K562 (cell line): ENCODE measurements at regions not wholly inside any gene's neighbourhood (a gene's known extent, or its start where the extent isn't known, plus 50 kb on each side); places are given as distances from the start of the nearest gene placed in this dataset.

Source experiments
- BCL6 ChIP-seq: fragments of 250-450 bp; sonication (Bioruptor Pico); IDR thresholded peaks from 2 replicates; pipeline ENCODE4 v1.4.0; 2020
- DMBX1 ChIP-seq: fragments of 250-450 bp; sonication (Bioruptor Pico); IDR thresholded peaks from 2 replicates; pipeline ENCODE4 v1.8.0; 2022; ENCODE audit warnings: inconsistent platforms, mild to moderate bottlenecking, moderate library complexity, borderline replicate concordance
- FOXP1 ChIP-seq: sonication (generic); formaldehyde crosslinking; IDR thresholded peaks from 2 replicates; pipeline ENCODE4 v1.8.0; 2022; ENCODE audit warnings: mild to moderate bottlenecking, missing genetic modification reagents
- MTA3 ChIP-seq: fragments of 450-650 bp; formaldehyde crosslinking; IDR thresholded peaks from 2 replicates; pipeline ENCODE4 v1.6.1; 2017; ENCODE audit warnings: mild to moderate bottlenecking, borderline replicate concordance
- POLR2A ChIP-seq: fragments of 450-650 bp; conservative IDR thresholded peaks from 2 replicates; pipeline ENCODE4 v1.6.1; 2016
- STAT5A ChIP-seq: IDR thresholded peaks from 2 replicates; pipeline ENCODE4 v1.6.1; 2012; ENCODE audit warnings: low read length, inconsistent platforms, borderline replicate concordance
- TBL1XR1 ChIP-seq, 2 experiments: IDR thresholded peaks; 2 replicates each; pipeline ENCODE4 v1.6.1; 2012; ENCODE audit warnings: improper control_type of control experiment in 2 of 2, low read length in 2 of 2, mild to moderate bottlenecking in 1 of 2
- TRIM24 ChIP-seq, 2 experiments: fragments of 450-650 bp; IDR thresholded peaks; 2 replicates each; pipeline ENCODE4 v1.6.1; 2016
- ZNF444 ChIP-seq: fragments of 250-450 bp; sonication (Bioruptor Pico); IDR thresholded peaks from 2 replicates; pipeline ENCODE4 v1.4.0; 2020; ENCODE audit warnings: mild to moderate bottlenecking, moderate library complexity
- TF ChIP-seq, protein P1 (sequence below), 2 experiments: fragments of 450-650 bp in 1 of 2; IDR thresholded peaks; 2 replicates each; pipeline ENCODE4 v1.6.1; 2011 to 2017; ENCODE audit warnings: low read depth in 2 of 2, antibody characterized with exemption in 1 of 2, borderline replicate concordance in 1 of 2, low read length in 1 of 2, mild to moderate bottlenecking in 1 of 2, mixed read lengths in 1 of 2; ENCODE audit not compliant: control insufficient read depth in 1 of 2
- TF ChIP-seq, protein P2 (sequence below): fragments of 250-450 bp; sonication (Bioruptor Pico); IDR thresholded peaks from 2 replicates; pipeline ENCODE4 v1.8.0; 2021; ENCODE audit warnings: moderate library complexity, mild to moderate bottlenecking, inconsistent platforms

DNA sequence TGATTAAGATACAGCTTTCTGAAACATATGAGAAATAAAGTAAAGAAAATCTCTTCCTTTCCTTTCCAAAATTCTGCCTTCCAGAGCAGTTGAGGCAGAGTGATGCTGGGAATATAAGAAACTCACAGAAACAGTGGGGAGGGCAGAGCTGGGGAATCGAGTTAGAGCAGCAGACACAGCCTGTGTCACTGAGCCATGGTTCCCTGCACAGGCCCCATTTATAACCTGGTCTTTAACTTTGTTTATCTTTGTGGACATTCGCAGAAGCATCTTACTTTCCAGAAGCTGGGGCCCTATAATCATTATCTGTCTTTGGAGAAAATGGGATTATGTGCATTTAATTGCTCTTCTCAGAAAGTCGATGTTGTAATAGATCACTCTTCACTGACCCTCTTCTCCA, 349.1 kb downstream of the SETD4 start:
- TF ChIP-seq TBL1XR1 (IDR thresholded peaks at IDR 0.05; ENCODE audit: low read length in 2 of 2) (no peak), MTA3 (no peak), DMBX1 (CRISPR knock-in tag) (no peak), POLR2A (no peak), ZNF444 (CRISPR knock-in tag) (no peak), FOXP1 (CRISPR knock-in tag) (no peak), BCL6 (CRISPR knock-in tag) (no peak), TRIM24 (IDR thresholded peaks at IDR 0.05) (no peak), STAT5A (no peak)
- TF ChIP-seq, protein P1, sequence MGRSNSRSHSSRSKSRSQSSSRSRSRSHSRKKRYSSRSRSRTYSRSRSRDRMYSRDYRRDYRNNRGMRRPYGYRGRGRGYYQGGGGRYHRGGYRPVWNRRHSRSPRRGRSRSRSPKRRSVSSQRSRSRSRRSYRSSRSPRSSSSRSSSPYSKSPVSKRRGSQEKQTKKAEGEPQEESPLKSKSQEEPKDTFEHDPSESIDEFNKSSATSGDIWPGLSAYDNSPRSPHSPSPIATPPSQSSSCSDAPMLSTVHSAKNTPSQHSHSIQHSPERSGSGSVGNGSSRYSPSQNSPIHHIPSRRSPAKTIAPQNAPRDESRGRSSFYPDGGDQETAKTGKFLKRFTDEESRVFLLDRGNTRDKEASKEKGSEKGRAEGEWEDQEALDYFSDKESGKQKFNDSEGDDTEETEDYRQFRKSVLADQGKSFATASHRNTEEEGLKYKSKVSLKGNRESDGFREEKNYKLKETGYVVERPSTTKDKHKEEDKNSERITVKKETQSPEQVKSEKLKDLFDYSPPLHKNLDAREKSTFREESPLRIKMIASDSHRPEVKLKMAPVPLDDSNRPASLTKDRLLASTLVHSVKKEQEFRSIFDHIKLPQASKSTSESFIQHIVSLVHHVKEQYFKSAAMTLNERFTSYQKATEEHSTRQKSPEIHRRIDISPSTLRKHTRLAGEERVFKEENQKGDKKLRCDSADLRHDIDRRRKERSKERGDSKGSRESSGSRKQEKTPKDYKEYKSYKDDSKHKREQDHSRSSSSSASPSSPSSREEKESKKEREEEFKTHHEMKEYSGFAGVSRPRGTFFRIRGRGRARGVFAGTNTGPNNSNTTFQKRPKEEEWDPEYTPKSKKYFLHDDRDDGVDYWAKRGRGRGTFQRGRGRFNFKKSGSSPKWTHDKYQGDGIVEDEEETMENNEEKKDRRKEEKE (IDR thresholded peaks at IDR 0.05; ENCODE audit: borderline replicate concordance in 1 of 2, control insufficient read depth in 1 of 2, low read depth in 2 of 2, low read length in 1 of 2) = no peak
- TF ChIP-seq, protein P2, sequence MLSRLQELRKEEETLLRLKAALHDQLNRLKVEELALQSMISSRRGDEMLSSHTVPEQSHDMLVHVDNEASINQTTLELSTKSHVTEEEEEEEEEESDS (CRISPR knock-in tag) = no peak
